WTC11 (cell line): ENCODE measurements at regions not wholly inside any gene's neighbourhood (a gene's known extent, or its start where the extent isn't known, plus 50 kb on each side); places are given as distances from the start of the nearest gene placed in this dataset.

Experiments used
- CTCF ChIP-seq: fragments of 200-600 bp; IDR thresholded peaks from 2 replicates; pipeline ENCODE4 v1.8.0; 2022; ENCODE audit warnings: antibody characterized with exemption
- E2F1 ChIP-seq: sonication (generic); formaldehyde crosslinking; IDR thresholded peaks from 2 replicates; pipeline ENCODE4 v1.8.0; 2022; ENCODE audit warnings: mild to moderate bottlenecking, missing genetic modification reagents
- FOXJ3 ChIP-seq: sonication (generic); formaldehyde crosslinking; IDR thresholded peaks from 2 replicates; pipeline ENCODE4 v1.9.0; 2021; ENCODE audit warnings: missing genetic modification reagents, mild to moderate bottlenecking, borderline replicate concordance
- HMGXB4 ChIP-seq: sonication (generic); formaldehyde crosslinking; IDR thresholded peaks from 2 replicates; pipeline ENCODE4 v1.8.1; 2023; ENCODE audit warnings: mild to moderate bottlenecking, moderate library complexity, missing genetic modification reagents
- IRF1 ChIP-seq: sonication (generic); formaldehyde crosslinking; IDR thresholded peaks from 2 replicates; pipeline ENCODE4 v1.8.0; 2023; ENCODE audit warnings: missing genetic modification reagents
- MAX ChIP-seq: sonication (generic); formaldehyde crosslinking; IDR thresholded peaks from 2 replicates; pipeline ENCODE4 v1.8.0; 2022; ENCODE audit warnings: mild to moderate bottlenecking, missing genetic modification reagents
- NFATC4 ChIP-seq: fragments of 250-450 bp; sonication (Bioruptor Pico); IDR thresholded peaks from 2 replicates; pipeline ENCODE4 v1.9.0; 2021; ENCODE audit warnings: mild to moderate bottlenecking
- SMAD4 ChIP-seq: sonication (generic); formaldehyde crosslinking; IDR thresholded peaks from 2 replicates; pipeline ENCODE4 v1.8.0; 2022; ENCODE audit warnings: mild to moderate bottlenecking, missing genetic modification reagents
- ZNF281 ChIP-seq: sonication (generic); formaldehyde crosslinking; IDR thresholded peaks from 2 replicates; pipeline ENCODE4 v1.8.0; 2023; ENCODE audit warnings: mild to moderate bottlenecking, missing genetic modification reagents

- TF ChIP-seq E2F1 (CRISPR knock-in tag) (no peak), IRF1 (CRISPR knock-in tag) (no peak), SMAD4 (CRISPR knock-in tag) (no peak), CTCF (no peak), HMGXB4 (no peak), FOXJ3 (CRISPR knock-in tag) (no peak), NFATC4 (CRISPR knock-in tag) (no peak), MAX (no peak), ZNF281 (CRISPR knock-in tag) (no peak)
These were observed 76.6 kb downstream of the NCR2 start for GRCh38 chr6:41411961-41412360.
